Hematopoietic multipotent progenitor cell treated with erythropoietin and hydrocortisone succinate and interleukin-3 and kit ligand, for 8 days (in vitro differentiated cells): ENCODE measurements at regions not wholly inside any gene's neighbourhood (a gene's known extent, or its start where the extent isn't known, plus 50 kb on each side); places are given as distances from the start of the nearest gene placed in this dataset.
A peak's percentile ranks its signal among the peaks of the same experiment; 100 is the strongest.

ENCODE experiments used
- DNase-seq: peaks from one replicate; pipeline ENCODE4 v3.0.0-alpha.2; 2015

DNA sequence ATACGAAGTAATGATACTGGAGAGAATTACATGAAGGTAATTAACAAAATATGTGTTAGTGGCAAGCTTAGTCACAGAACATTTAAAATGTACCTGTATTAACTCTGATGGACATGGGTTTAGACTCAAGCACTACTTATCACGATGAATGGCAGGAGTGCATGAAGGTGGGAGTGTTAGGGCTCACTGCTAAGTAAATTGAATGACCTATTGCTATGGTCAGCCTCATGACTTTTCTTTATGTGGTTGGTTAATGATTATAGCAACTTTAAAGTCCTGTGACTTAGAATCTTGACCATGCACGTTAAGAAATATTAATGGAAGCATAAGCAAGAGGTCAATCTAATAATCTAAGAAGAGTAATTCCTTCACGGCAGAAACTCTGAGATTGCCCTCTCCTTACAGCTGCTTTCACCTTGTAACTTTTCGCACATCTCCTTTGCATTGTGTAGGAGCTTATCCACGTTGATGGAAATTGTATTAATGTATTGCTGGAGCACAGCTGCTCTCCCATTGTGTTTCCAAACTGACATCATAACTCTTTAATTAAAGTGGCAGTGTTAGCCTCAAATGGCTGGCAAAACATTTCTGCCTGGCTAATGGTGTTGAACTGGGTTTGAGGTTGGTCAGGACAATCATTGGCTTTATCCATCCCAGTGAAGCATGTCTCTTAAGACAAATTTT, 114.5 kb downstream of the RXFP2 start:
- DNase-seq, result no peak

DNA sequence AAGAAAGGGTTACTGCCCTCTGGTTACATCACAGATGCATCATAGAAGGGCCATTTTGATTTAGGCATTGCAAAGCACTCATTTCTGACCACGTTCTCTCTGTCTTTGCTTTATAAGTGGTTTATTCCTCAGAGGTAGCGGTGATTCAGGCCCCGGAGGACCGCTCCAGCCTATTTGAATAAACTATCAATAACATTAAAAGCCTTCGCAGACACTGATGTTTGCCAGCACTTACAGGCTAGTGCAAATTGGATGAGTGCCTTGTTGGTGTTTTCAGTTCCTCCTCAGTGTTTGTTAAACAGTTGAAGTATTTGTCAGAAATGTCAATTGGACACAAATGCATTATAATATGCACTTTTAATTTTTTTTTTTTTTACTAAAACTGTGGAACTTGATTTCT, 120.2 kb downstream of the RXFP2 start:
- DNase-seq, result no peak

DNA sequence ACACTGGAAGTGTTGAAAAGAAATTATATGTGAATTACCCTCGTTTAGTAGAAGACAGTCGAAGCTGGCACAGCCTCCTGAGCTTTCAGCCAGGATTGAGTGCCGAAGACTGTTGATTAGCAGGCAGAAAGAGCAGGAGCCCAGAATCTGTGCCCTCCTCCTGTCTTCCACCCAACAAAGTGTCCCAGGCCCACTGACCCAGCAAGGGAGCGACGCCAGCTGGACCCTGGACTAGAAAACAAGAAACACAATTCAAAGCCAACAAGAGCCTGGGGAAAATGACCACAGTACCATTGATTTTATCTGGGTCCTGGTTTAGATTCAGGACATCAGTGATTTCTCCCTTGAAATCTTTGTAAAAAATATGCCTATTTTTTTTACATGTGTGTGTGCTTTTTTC, 120.7 kb downstream of the RXFP2 start:
- no peak for DNase-seq

DNA sequence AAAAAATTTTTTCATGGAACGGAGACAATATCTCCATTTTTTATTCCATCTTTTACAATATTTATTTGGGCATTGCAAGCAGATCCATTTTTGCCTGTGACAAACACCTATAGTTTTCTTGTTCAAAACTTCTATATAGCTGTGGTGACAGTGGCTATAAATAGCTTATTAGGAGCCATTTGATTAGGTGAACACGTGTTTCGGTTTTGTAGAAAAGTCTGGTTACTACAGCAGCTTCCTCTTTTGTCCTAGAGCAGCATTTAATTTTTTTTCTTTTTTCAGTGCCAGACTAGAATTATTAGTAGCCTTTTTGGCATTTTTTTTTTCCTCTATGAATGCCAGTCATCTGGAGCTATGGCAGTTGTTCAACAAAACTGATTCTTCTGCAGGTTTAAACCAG, 123.5 kb downstream of the RXFP2 start:
- DNase-seq, result no peak

DNA sequence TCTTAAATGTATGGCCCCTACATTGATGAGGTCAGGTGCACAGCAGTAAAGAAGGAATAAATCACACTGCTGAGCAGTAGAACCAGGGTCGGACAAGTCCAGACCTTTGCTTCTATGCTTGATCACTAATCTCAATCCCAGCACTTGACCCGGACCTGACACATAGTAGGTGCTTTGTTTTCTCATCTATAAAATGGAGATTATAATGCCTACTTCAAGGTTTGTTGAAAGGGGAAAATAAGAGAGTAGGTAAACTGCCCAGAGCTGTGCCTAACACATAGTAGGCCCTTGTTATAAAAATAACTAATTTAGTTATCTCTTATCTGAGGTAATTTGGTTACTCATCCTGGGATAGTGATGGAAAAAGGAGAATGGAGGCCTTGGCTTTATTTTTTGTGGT, 125.0 kb downstream of the RXFP2 start:
- DNase-seq, result no peak

DNA sequence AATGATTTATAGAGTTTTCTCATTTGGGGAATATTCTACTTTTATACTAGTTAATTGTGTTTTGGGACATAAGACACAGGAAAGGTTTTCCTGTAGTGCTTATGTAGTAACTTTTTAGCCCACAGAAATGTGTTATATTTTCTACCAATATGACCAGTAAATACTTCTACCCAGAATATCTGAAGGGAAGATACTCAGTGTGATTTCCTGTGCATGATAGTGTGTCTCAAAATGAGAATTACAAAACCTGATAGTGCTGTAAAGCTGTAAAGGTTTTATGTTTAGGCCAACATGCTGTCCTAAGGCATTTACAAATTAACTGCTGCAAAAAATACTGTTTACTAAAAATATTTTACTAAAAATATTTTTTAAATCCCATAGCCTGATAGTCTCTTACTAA, 126.8 kb downstream of the RXFP2 start:
- DNase-seq, result no peak

DNA sequence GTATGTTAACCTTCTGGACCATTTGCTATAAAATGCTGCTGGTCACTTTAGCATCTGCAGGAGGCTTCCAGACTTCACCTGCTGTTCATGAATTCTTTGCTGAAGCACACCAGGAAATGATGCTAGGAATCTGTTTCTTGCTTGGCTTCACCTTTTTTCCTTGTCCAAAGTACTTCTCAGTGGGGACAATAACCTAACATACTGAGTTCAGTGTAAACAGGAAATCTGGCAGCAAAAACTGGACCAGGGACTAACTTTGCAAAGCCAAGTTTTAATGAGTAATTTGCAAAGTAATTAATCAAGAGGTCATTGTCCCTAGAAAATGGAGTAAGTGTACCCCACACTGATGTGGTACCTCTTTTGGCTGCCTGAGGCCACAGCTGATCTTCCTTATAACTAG, 128.4 kb downstream of the RXFP2 start:
- no peak for DNase-seq

DNA sequence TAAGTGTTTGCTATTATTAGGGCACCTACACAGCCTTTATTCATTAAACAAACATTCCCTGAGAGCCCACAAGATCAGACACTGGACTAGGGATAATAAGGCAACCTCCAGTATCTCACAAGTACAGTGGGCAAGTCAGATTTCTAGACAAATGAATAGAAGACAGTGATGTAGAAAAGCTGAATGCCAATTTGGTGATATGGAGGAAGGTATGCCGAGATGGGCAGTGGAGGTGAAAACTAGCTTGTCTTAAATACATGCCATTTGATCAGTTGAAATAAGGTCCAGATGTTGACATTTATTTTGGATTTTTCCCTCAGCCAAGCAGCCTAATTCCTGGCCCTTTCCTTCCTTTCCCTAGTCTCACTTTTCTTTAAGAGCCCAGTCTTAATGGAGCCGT, 130.3 kb downstream of the RXFP2 start:
- DNase-seq, result no peak

DNA sequence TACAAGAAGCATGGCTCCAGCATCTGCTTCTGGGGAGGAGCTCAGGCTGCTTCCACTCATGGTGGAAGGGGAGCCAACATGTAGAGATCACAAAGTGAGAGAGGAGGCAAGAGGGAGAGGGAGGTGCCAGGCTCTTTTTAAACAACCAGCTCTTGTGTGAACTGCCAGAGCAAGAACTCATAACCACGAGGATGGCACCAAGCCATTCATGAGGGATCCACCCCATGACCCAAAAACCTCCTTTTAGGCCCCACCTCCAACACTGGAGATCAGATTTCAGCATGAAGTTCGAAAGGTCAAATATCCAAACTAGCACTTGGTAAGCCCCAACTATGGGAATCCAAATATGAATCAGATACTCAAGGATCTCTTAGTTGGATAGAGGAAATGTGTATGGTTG, 131.2 kb downstream of the RXFP2 start:
- DNase-seq, result peak; percentile 39

DNA sequence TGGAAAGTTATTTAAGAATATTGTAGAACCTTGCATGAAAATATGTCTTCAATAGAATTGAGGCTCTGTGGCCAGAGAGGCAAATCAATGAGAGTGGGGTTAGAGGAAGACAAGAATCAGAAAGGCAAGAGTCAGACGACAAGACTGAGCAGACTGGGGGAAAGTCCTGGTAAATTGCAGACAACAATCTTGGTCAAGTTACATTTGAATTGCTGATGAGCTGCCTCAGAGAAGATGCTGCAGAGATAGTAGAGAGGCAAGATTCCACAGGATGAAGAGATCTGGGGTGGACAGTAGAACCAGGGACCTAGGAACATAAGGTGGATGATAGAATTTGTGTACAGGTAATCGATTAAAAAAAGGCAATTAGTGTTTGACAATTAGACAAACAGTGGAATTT, 133.8 kb downstream of the RXFP2 start:
- DNase-seq, result no peak

DNA sequence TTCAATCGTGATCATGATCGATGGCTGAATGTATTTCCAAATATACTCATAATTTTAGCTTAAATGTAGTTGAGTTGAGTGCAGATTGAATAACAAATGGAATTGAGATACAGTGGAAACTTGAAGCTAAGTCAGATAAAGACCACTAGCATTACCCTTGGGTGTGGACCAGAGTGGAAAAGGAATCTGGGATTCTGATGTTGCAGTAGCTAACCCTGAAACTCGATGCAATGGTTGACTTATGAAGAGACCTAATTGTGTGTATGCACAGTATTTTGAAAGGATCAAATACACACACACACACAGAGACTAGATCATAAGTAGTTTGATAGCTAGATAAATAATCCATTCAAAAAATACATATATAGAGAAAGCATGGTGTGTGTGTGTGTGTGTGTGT, 135.8 kb downstream of the RXFP2 start:
- no peak for DNase-seq

DNA sequence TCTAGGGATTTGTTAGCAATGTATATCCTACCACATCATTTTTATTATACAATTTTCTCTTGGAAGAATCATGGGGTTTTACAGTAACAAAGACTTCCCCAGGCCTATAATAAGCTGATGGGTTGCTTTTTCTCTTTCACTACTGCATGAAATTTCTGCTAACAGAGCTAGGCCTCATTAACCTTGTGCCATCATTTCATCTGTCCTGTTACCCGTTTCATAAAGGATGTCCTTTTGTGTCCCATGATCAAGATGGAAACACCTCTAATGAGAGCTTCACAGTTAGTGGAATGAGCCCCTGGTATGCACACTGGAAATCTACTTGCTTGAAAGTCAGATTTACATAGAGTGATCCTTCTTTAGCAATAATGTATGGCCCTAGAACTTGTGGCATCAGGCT, 138.7 kb downstream of the RXFP2 start:
- no peak for DNase-seq

DNA sequence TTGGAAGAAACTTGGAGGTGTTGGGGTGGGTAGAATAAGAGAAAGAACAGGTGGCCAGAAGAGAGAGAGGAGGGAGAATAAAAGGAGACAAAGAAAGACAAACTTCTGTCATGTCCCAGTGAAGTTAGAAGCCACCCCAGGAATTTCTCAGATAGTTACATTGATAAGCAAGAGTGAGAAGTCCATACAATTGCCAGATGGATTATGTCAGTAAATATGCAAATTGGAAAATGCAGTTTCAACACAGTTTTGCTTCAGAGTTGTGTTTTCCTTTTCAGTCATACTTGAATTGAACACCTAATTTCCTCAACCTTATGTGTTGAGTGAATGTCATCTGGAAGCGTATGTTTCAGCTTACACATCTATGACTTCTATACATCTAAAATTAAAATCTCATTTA, 139.2 kb downstream of the RXFP2 start:
- no peak for DNase-seq

DNA sequence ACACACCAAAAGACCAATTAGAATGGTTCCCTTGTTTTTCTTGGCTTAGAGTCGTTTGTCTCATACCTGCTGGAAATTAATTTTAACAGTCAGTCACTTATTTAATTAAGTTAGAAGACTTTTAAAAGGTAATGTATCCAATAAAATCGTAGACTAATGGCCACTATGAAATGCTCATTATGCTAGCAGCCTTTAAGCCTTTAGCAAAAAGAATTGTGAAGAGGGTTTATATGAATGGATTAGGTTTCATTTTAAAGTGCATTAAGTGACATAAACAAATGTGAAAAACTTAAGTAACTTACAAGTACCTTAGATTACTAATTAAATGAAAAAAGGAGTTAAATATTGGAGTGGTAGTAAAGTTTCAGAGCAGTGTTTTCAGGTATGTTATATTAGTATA, 139.6 kb downstream of the RXFP2 start:
- DNase-seq, result no peak

DNA sequence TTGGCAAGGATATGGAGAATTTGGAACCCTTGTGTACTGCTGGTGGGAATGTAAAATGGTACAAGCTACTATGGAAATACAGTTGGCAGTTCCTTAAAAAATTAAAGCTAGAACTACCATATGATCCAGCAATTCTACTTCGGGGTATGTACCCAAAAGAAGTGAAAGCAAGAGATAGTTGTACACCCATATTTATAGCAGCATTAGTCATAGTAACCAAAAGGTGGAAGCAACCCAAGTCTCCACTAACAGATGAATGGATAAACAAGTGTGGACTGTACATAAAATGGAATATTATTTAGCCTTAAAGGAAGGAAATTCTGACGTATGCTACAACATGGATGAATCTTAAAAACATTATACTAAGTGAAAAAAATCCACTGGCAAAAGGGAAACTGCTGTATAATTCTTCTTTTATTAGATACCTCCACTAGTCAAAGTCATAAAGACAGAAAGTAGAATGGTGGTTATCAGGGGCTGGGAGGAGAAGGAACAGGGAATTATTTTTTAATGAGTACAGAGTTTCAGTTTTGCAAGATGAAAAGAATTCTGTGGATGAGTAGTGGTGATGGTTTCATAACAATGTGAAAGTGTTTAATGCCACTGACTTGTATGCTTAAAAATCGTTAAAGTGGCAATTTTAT, 141.6 kb downstream of the RXFP2 start:
- no peak for DNase-seq

DNA sequence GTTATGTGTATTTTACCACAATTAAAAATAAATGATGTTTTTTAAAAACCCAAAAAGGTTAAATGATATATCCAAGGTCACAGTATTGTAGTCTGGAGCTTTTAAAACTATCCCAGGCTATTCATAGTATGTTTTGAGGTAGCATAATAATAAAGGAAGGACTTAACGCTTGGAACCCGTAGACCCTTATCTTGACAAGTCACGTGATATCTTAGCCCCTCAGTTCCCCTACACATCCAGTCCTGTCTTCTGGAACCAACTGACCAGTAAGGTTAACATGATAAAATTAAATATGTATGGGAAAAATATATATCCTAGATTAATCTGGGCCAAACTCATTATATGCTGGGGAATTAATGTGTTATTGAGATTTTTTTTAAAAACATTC, 142.2 kb downstream of the RXFP2 start:
- DNase-seq, result no peak

DNA sequence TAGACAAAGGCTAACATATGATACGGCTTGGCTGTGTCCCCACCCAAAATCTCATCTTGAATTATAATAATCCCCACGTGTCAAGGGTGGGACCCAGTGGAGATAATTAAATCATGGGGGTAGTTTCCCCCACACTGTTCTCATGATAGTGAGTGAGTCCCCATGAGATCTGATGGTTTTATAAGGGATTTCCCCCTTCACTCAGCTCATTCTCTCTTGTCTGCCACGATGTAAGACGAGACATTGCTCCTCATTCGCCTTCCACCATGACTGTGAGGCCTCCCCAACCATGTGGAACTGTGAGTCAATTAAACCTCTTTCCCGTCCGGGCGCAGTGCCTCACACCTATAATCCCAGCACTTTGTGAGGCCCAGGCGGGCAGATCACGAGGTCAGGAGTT, 143.5 kb downstream of the RXFP2 start:
- no peak for DNase-seq

DNA sequence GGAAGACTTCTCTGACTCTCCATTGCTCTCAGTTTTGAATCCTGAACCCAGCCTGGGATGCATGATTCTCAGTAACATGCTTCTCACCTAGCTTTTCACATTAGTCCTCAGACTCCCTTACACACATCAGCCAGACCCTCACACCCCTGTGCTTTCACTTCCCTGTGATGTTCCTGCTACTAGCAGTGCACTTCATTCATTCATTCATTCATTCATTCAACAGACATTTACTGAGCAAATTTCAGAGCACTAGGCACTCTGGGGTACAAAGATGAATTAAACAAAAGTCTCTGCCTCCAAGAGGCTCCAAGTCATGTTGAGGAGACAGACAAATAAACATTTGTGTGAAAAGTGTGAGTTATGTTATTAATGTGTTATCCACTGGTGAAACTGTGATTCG, 145.2 kb downstream of the RXFP2 start:
- DNase-seq, result no peak

DNA sequence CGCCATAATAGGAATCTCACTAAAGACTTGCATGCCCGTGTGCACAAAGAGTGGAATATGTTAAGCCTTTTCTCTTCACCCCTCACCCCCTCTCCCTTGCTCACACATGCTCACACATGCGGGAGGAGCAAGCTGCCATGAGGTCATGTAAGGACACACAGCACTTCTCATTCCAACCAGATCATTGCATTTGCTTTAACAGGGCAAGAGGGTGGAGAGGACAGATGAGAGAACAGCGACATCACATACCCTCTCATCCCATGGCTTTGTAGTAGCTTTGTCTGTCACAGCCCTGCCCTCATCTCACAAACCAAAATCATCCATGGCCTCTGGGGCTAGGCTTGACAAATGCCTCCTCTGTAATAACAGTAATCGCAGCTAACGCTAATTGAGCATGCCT, 145.6 kb upstream of the FRY start:
- no peak for DNase-seq

DNA sequence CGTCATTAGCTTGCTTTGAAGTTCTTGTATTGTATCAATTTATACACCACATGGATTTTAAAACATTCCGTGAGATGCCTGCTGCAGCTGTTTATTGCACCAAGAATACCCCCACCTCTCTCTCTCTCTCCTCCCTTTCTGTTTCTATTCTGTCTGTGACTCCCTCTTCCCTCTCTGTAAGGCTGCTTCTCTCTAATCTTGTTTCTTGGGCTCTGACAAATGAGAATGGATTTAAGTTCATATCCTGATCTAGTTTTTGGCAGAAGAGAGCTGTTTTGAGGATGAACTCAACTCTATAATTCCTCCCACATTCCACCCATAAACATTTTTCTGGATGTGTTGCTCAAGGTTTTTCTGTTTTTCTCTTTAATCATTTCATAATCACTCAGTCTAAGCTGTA, 144.3 kb upstream of the FRY start:
- DNase-seq, result no peak

DNA sequence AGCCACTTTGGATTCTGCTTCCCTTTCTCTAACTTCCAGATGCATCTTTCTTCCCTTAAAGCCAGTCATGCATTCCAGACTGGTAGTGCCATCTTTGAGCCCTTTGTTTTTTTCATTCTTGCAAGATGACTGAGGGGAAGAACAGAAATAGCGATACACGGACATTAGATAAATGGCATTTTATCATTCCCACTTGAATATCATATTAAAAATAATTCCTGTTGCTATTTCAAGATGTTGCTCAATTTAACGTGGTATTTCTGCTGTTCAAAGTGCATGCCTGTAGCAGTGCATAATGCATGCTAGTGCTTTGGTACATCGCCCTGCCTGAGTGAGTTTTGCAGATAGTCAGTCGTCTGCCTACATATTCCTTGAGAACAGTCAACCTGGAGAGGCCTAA, 140.6 kb upstream of the FRY start:
- DNase-seq, result no peak

DNA sequence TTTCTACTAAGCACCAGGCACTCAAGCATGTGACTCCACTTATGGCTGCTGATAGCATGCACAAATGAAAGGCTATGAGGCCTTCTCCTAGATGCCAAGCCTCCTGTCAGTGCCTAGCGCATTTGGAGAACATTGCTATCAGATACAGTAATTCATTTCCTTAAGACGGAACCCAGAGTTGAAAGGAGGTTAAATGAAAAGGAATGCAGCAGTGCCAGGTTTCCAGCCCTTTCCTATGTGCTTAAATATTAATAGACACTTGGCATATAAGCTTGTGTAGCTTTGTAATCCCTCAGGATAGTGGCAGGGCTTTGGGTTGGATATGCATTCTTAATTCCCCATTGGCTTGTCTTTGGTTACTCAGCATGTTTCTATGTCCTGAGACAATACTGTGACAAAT, 140.1 kb upstream of the FRY start:
- DNase-seq, result no peak

DNA sequence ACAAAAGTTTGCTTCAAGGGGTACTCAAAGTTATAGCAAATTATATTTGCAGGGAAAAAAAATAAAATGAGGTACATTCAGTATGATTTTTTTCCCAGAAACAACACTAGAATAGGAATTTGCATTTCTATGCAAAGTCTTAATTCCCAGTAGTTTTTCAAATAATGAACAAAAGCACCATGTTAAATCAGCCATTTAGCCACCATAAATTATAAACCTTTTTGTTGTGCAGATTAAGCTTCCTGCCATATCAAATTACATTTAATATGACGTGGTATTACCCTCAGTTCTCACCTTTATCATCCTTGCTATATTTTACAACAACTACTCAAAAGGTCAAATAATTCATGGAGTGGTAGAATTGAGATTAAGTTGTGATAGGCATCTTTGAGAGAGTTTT, 136.6 kb upstream of the FRY start:
- no peak for DNase-seq

DNA sequence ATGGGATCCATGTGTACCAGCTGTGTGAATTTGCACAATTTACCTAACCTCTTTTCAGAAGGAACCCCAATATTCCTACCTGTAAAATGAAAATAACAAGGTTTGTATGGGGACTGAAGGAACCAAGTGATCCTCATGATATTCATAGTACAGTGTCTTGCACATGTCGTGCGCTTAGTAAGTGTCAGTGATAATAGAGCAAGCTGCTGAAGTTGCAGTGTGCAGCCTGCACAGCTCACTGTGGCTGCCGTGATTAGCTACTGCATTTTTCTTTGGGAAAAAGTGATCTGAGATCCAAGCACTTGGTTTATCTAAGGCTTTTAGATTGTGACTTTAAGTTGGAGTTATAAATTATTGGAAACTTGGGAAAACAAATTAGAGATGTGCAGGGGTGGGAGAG, 135.9 kb upstream of the FRY start:
- DNase-seq, result no peak

DNA sequence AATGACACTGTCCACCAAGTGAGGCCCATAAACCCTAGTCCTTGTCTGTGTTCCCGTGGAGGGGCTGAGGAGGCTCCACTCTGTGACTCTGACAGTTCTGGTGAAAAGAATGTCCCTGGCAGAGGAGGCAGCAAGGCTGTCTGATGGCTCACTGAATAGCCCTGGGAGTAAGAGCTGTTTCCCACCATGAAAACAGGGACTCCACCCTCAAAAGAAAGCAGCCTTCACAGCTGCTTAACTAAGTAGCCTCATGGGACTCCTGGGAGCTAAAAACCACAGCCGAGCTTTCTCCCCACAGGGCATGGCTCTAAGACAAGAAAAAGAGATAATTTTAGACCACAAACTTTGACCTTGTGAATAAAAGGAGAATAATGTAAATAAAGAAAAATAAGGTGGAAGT, 135.1 kb upstream of the FRY start:
- DNase-seq, result peak; percentile 52
